Testis (tissue), 2 donors: ENCODE measurements at regions not wholly inside any gene's neighbourhood (a gene's known extent, or its start where the extent isn't known, plus 50 kb on each side); places are given as distances from the start of the nearest gene placed in this dataset.
A peak's percentile ranks its signal among the peaks of the same experiment; 100 is the strongest.

Source experiments
- DNase-seq: peaks from one replicate; pipeline ENCODE4 v3.0.0-alpha.2; 2019
- H3K27ac ChIP-seq, 2 donors: fragments of 200-600 bp; sonication (generic); one replicate each; pipeline ENCODE4 v1.5.1; 2019
- H3K27me3 ChIP-seq: fragments of 200-600 bp; sonication (generic); one replicate; pipeline ENCODE4 v1.5.1; 2019
- H3K36me3 ChIP-seq: fragments of 200-600 bp; sonication (generic); one replicate; pipeline ENCODE4 v1.5.1; 2017; ENCODE audit warnings: low read depth; ENCODE audit errors: missing control alignments
- H3K4me1 ChIP-seq: fragments of 200-600 bp; sonication (generic); one replicate; pipeline ENCODE4 v1.5.1; 2019
- H3K4me3 ChIP-seq, 2 donors: fragments of 200-600 bp; sonication (generic); one replicate each; pipeline ENCODE4 v1.5.1; 2017 to 2019
- H3K9me3 ChIP-seq: fragments of 200-600 bp; sonication (generic); one replicate; pipeline ENCODE4 v1.5.1; 2017
- POLR2A ChIP-seq: fragments of 450-650 bp; IDR thresholded peaks from one replicate; pipeline ENCODE4 v1.6.1; 2017; ENCODE audit warnings: antibody characterized with exemption, mild to moderate bottlenecking, moderate library complexity
- WGBS, 2 donors: methylation state at CpG; one replicate each; pipeline ENCODE4 v1.1.5; 2018; 5-methylcytosine and 5-hydroxymethylcytosine counted together
- intact Hi-C: fragments of 100-400 bp; cut with DNase I; formaldehyde crosslinking; loops from one replicate; pipeline ENCODE4 v1.15.1; 2023; ENCODE audit warnings: low total_unique reads
- TF ChIP-seq, protein P1 (sequence below), 3 experiments: fragments of 450-650 bp in 2 of 3; fragments of 200-600 bp in 1 of 3; sonication (generic) in 1 of 3; IDR thresholded peaks; one replicate each; pipeline ENCODE4 v1.5.1; 2016 to 2019; ENCODE audit warnings: antibody characterized with exemption in 3 of 3, mild to moderate bottlenecking in 2 of 3, moderate library complexity in 1 of 3

DNA sequence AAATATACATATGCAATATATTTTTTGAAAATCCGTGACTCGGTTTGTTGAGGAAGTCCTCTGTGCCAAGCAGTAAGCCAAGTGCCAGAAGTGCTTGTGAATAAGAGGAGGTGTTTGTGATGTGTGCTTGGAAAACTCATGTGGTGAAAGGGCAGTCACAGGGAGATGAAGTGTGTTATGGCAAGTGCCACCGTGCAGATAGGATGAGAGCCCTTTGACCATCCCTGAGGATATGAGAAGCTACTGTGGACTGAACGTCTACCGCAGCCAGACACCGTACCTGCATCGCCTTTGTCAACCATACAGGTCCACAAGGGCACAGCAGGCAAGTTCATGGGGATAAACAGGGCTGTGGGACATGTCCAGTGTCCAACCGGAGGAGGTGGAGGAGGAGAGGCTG is 288.9 kb upstream of the MYT1L start:
- TF ChIP-seq, protein P1, sequence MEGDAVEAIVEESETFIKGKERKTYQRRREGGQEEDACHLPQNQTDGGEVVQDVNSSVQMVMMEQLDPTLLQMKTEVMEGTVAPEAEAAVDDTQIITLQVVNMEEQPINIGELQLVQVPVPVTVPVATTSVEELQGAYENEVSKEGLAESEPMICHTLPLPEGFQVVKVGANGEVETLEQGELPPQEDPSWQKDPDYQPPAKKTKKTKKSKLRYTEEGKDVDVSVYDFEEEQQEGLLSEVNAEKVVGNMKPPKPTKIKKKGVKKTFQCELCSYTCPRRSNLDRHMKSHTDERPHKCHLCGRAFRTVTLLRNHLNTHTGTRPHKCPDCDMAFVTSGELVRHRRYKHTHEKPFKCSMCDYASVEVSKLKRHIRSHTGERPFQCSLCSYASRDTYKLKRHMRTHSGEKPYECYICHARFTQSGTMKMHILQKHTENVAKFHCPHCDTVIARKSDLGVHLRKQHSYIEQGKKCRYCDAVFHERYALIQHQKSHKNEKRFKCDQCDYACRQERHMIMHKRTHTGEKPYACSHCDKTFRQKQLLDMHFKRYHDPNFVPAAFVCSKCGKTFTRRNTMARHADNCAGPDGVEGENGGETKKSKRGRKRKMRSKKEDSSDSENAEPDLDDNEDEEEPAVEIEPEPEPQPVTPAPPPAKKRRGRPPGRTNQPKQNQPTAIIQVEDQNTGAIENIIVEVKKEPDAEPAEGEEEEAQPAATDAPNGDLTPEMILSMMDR (IDR thresholded peaks at IDR 0.05): no peak
- no peak for TF ChIP-seq POLR2A
- no peak for DNase-seq
- H3K27me3 ChIP-seq: no peaks in the 10 kb centered on the region
- H3K36me3 ChIP-seq: no peaks in the 10 kb centered on the region
- intact Hi-C loops: no loop called here
- no peak overlapping the region for H3K4me3 ChIP-seq
- WGBS, 2 donors: 83 to 93% methylated on average over 8 of the region's 8 CpGs
- no peaks in the 10 kb centered on the region for H3K4me1 ChIP-seq
- H3K9me3 ChIP-seq: no peaks in the 10 kb centered on the region
- H3K27ac ChIP-seq: no peak overlapping the region

DNA sequence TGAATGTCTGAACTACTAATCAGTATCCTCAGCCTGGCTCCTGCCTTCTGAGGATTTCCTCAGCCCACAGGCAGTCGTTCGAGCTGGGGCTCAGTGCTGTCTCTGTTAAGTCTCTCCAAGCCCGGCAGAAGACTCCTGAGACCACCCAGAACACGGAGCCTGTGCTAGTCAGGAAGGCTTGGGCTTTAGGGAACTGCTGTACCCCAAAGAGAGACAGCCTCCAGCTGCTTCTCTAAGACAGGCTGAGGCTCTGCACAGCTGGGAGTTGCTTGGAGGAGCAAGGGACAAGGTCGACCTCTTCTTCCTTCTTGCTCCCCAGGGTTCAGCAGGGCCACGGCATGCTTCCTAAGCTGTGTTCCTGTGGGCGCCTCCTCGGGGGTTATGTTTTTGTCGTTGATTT is 283.4 kb upstream of the MYT1L start:
- Histone ChIP-seq H3K4me1 (peaks cover 4% of the 10 kb centered on the region), H3K36me3 (no peaks in the 10 kb centered on the region), H3K27me3 (no peaks in the 10 kb centered on the region), H3K9me3 (no peaks in the 10 kb centered on the region), H3K27ac (no peak overlapping the region), H3K4me3 (no peak overlapping the region)
- DNase-seq: no peak
- intact Hi-C loops: no loop called here
- TF ChIP-seq, protein P1 (IDR thresholded peaks at IDR 0.05): no peak
- no peak for TF ChIP-seq POLR2A
- 18 to 35% methylated on average over 5 to 9 of the region's 9 CpGs for WGBS, 2 donors

DNA sequence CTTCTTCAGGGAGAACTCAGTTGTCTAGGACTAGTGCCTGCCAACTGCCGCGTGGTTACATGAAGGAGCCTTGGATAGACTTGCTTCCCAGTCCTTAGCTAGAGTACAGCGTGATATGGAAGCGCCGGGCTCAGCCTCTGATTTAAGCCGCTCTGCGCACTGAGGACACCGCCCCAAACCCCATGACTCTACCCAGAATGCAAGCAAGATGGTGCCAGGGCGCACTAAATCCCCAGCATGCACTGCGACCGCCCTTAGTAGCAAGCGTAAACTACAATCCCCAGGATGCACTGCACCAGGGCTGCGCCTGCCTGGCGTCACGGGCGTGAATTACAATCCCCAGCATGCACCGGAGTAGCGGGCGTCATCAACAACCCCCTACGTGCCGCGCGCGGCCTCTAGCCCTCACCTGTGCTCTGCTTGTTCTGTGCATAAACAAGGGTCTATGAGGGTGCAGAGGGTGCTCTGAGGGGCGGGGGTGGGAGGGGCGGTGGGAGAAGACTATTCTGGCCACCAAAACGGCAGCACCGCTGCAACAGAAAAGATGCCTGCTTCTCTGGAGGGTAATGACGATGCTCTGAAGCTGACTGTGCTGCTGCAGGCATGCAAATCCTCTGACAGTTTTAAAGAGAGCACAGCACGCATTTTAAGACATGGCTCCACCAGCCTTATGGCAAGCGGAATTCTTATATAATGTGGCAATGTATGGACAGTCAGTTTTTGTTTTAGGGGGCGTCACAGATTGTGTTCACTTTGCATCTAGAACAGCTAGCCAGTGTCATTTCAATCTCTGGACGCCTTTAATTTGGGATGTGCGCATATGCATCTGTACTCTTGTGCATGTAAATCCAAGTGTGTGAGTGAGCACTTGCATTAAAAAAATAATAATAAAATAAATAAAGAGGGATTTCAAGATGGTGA is 282.5 kb upstream of the MYT1L start:
- intact Hi-C loops: no loop called here
- WGBS, 2 donors: 8 to 13% methylated on average over 20 to 34 of the region's 34 CpGs

GRCh38 chr2:2610751-2611150 is 279.7 kb upstream of the MYT1L start:
- TF ChIP-seq POLR2A: no peak
- TF ChIP-seq, protein P1 (IDR thresholded peaks at IDR 0.05): no peak
- H3K4me1 ChIP-seq: peaks cover 4% of the 10 kb centered on the region
- DNase-seq: no peak
- no peaks in the 10 kb centered on the region for H3K36me3 ChIP-seq
- intact Hi-C loops: no loop called here
- H3K27me3 ChIP-seq: no peaks in the 10 kb centered on the region
- no peak overlapping the region for H3K4me3 ChIP-seq
- no peak overlapping the region for H3K27ac ChIP-seq
- no peaks in the 10 kb centered on the region for H3K9me3 ChIP-seq

More for the DNA sequence above, 282.5 kb upstream of the MYT1L start:
- DNase-seq: peak; percentile 99
- Histone ChIP-seq H3K9me3 (no peaks in the 10 kb centered on the region), H3K27me3 (no peaks in the 10 kb centered on the region), H3K36me3 (no peaks in the 10 kb centered on the region), H3K4me1 (peaks cover 4% of the 10 kb centered on the region), H3K4me3 (peak overlapping the region; percentile 40 to 60), H3K27ac (peak overlapping the region; percentile 32 to 75)
- TF ChIP-seq, protein P1 (IDR thresholded peaks at IDR 0.05): peak in 1 of 3 experiments; percentile 28
- TF ChIP-seq POLR2A: no peak

DNA sequence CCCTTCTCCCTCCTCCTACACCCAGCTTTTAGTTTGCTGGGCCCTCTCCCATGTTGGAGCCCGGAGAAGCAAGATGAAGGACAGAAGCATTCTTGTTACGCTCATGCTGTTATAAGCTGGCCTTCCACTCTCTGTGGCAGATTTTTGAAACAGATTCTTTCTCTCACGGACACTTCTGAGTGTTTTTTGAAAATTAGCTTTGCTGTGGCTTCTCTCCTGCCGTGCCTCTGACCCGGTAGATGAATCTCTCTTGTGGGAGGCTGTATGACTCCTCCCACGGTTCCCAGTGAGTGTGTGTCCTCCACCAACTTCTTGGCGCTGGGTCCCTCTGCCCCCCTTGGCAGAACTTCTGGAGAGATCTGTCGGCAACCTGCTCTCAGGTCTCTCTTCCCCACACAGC is 269.3 kb upstream of the MYT1L start:
- Histone ChIP-seq H3K4me1 (no peaks in the 10 kb centered on the region), H3K27me3 (no peaks in the 10 kb centered on the region), H3K36me3 (no peaks in the 10 kb centered on the region), H3K27ac (no peak overlapping the region), H3K9me3 (no peaks in the 10 kb centered on the region), H3K4me3 (no peak overlapping the region)
- TF ChIP-seq, protein P1 (IDR thresholded peaks at IDR 0.05): no peak
- no peak for TF ChIP-seq POLR2A
- intact Hi-C loops: no loop called here
- no peak for DNase-seq
- 20 to 35% methylated on average over 8 of the region's 8 CpGs for WGBS, 2 donors
